NK-92 treated with Interleukin-12 subunit alpha and Interleukin-12 subunit beta, amount 100 ng/mL, for 24 hours (cell line): ENCODE measurements at regions not wholly inside any gene's neighbourhood (a gene's known extent, or its start where the extent isn't known, plus 50 kb on each side); places are given as distances from the start of the nearest gene placed in this dataset.
"Not testable (repeated sequence)": the region's sequence is repeated elsewhere in the genome, so short reads cannot be mapped to it uniquely, and the experiment has no call there.

ENCODE experiments used
- DNase-seq: peaks from one replicate; lab custom pipeline; 2025; lab: John Stamatoyannopoulos, UW

GRCh38 chr5:166073901-166074581, 2217.4 kb upstream of the WWC1 start:
- no peak for DNase-seq

DNA sequence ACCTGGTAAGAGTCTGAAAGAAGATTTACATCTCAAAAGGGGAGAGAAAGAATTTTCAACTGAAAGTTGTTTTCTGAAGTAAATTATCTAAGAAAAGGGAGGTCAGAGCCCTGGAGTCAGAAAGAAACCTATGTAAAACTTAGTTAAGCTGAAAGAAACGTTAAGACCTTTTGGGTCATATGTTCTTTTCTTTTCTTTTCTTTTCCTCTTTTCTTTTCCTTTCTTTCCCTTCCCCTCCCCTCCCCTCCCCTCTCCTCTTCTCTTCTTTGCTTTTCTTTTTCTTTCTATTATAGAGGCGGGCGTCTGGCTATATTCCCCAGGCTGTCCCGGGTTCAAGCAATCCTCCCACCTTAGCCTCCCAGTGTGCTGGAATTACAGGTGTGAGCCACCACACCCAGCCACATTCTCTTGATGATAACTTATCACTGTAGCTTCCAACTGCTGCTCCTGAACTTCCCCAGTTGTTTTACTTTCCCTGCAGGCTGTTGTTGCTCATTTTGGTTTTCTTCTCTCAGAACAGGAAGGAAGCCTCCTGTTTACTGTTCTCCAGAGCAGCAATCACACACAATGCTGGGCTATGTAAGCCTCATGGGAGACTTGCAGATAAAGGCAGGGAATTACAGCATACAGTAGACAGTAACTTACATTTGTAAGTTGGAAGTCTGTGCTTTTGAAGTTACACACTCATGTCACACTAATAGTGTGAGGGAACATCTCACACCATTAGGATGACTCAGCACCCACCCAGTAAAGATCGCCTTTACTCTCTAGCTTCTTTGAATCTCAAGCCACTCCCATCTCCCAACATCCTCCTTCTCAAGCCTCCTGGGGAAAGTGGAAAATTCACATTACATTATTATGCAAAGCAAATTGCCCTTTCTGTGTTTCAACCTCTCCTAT, 2216.6 kb upstream of the WWC1 start:
- DNase-seq = no peak

GRCh38 chr5:166083183-166083959, 2208.1 kb upstream of the WWC1 start:
- no peak for DNase-seq

DNA sequence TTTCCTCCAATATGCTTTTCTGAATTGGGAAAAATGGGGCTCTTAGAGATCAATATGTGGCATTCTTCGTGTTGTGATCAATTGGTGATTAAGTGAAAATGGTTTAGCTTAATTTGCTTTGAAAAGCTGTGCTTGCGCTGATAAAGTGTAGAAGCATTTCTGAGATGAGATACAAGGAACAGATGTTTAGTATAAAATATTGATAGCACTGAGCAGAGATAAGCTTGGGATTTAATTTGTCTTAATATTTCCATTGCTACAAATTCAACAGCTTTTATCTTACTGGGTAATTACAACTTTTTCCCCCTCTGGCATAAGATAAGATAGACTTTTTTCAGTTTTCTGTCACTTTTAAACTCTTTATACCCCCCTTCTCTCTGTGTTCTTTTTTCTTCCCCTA, 2204.9 kb upstream of the WWC1 start:
- DNase-seq = no peak

DNA sequence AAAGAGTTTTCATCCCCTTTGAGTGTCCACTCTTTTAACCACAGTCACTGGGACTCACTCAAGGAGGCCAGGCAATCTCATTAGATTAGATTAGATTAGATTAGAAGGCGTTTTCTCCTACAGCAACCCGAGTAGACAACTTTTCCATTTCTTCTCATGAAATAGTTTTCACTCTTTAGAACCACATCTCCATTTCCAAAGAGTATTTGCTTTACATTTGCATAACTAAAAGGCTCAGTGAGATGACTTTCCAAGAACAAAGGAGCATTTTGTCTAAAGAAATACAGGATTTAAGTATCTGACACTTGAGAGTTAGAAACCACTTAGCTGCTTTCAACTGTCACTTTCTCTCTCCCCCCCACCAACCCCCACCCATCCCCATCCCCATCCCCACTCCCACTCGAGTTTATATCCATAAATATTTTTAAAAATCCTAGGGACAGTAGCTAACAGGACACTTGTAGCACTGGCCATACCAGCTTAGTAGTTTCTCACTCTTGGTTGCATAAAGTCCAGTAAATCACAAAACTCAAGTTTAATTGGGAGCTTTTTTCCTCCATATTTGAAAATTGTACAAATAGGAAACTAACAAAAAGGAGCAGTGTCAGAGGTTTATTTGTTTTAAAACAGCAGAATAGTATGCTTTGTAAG, 2202.9 kb upstream of the WWC1 start:
- no peak for DNase-seq

GRCh38 chr5:166091931-166092330, 2199.5 kb upstream of the WWC1 start:
- DNase-seq = no peak

- no peak for DNase-seq
Measured at GRCh38 chr5:166093312-166093711, 2198.1 kb upstream of the WWC1 start.

DNA sequence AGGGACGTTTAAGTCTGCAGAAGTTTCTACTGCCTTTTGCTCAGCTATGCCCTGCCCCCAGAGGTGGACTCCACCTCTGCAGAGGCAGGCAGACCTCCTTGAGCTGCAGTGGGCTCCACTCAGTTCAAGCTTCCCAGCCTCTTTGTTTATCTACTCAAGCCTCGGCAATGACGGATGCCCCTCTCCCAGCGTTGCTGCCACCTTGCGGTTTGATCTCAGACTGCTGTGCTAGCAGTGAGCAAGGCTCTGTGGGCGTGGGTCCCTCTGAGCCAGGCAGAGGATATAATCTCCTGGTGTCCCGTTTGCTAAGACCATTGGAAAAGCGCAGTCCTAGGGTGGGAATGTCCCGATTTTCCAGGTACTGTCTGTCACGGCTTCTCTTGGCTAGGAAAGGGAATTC, 2188.5 kb upstream of the WWC1 start:
- DNase-seq = no peak

GRCh38 chr5:166111021-166111420, 2180.4 kb upstream of the WWC1 start:
- no peak for DNase-seq

GRCh38 chr5:166117072-166118066, 2174.1 kb upstream of the WWC1 start:
- DNase-seq = no peak

DNA sequence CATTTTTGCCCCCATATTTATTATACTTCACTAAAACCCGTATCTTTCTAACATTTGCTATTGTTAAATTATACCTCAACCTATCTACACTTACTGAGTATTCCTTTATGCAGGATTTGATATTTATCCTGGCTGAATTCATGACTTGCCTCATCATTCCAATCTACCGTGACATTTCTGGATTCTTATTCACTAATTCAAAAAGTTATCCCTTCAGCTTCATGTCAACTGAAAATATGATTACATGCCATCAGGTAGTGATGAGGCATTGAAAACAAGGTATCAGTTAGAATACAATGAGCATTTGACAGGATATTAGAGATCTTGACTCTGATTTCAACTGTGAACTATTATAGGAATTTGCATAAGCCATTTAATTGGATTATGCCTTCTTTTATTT, 2171.9 kb upstream of the WWC1 start:
- no peak for DNase-seq

GRCh38 chr5:166123717-166124116, 2167.7 kb upstream of the WWC1 start:
- DNase-seq = no peak

GRCh38 chr5:166127766-166128570, 2163.5 kb upstream of the WWC1 start:
- no peak for DNase-seq

DNA sequence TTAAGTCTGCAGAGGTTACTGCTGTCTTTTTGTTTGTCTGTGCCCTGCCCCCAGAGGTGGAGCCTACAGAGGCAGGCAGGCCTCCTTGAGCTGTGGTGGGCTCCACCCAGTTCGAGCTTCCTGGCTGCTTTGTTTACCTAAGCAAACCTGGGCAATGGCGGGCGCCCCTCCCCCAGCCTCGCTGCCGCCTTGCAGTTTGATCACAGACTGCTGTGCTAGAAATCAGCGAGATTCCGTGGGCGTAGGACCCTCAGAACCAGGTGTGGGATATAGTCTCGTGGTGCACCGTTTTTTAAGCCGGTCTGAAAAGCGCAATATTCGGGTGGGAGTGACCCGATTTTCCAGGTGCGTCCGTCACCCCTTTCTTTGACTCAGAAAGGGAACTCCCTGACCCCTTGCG, 2146.3 kb upstream of the WWC1 start:
- DNase-seq = not testable (repeated sequence)

DNA sequence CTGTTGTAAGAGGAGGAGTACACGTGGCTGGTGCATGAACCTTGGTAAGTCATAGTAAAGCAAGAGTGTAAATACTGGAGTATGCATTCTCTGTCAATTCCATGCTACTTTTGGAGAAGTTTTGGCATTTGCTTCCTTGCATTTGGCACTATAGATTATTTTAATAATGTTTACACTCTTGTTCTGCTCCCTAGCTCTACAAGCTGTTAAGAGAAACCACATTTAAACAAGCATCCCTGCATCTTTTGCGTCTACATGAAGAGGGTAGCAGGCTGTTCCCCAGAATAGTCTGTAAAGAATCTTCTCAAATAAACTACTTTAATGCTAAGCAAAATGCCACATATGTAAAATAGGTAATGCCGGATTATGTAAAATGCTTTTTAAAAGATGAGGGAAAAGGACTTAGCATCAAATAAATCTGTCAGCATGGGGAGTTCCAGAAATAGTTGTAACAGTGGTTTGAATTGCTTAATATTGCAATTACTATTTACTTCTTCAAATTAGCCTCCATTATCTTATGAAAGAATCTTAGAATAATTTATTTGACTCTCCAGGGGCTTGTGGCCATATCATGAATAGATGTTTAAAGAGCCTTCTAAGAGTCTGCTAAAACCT, 2127.3 kb upstream of the WWC1 start:
- no peak for DNase-seq

DNA sequence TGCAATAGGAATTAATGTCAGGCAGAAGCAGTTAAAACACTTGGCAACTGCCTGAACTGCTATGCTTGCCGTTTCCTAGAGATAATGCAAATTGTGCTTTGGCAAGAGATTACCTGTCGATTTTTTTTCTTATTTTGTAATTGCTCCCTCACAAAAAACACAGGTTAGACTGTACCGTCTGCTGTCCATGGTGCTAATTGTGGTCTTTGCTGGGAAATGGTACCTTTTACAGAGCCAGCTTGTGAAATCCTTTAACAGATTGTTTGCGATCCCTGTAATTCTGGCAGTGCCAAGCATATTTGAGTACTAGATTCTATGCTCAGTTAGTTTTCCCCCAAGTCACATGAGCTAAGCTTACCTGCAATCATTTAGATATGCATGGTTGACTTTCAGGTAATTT, 2125.8 kb upstream of the WWC1 start:
- no peak for DNase-seq

DNA sequence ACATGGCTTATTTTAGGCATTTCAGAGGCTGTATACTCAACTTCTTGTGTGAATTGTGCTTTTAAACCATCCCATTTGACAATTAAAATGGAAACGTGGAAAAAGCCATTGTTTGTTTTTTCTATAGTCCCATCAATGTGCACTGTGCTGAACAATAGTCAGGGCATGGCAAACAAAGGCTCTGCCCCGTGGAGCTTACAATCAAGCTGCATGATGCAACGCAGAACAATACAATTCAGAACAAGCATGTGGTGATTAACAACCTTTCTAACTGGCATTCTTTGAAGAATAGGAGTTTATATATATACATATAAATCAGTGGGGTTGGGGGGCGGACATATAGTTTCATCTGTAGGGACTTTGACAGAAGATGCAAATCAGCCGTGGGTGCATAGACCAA, 2125.4 kb upstream of the WWC1 start:
- no peak for DNase-seq

- DNase-seq = no peak
Measured at GRCh38 chr5:166172597-166172996, 2118.8 kb upstream of the WWC1 start.

GRCh38 chr5:166178411-166179080, 2112.9 kb upstream of the WWC1 start:
- DNase-seq = no peak
